Osteoblast (primary cell): ENCODE measurements at regions not wholly inside any gene's neighbourhood (a gene's known extent, or its start where the extent isn't known, plus 50 kb on each side); places are given as distances from the start of the nearest gene placed in this dataset.

Source experiments
- DNase-seq: peaks from one replicate; pipeline ENCODE4 v3.0.0; 2011; ENCODE audit warnings: low spot score, mixed read lengths; ENCODE audit not compliant: insufficient read length; ENCODE audit errors: missing footprints
- H2AFZ ChIP-seq: 2 replicates; pipeline ENCODE4 v1.6.0; 2011; ENCODE audit warnings: mild to moderate bottlenecking, low read length
- H3K27ac ChIP-seq: 2 replicates; pipeline ENCODE4 v1.5.1; 2011; ENCODE audit warnings: mild to moderate bottlenecking, low read depth, low read length, moderate library complexity
- H3K27me3 ChIP-seq: 2 replicates; pipeline ENCODE4 v1.6.0; 2012; ENCODE audit warnings: mild to moderate bottlenecking, control low read depth, inconsistent platforms, low read length, moderate library complexity; ENCODE audit not compliant: insufficient read depth
- H3K36me3 ChIP-seq: 2 replicates; pipeline ENCODE4 v1.5.1; 2011; ENCODE audit warnings: mild to moderate bottlenecking, low read length, control low read depth, moderate library complexity; ENCODE audit not compliant: insufficient read depth
- H3K4me1 ChIP-seq: 2 replicates; pipeline ENCODE4 v1.5.1; 2011; ENCODE audit warnings: mild to moderate bottlenecking, low read length, control low read depth, moderate library complexity; ENCODE audit not compliant: insufficient read depth
- H3K4me2 ChIP-seq: 2 replicates; pipeline ENCODE4 v1.6.0; 2011; ENCODE audit warnings: mild to moderate bottlenecking, low read length; ENCODE audit not compliant: insufficient read depth
- H3K4me3 ChIP-seq: fragments of 200-600 bp; sonication (generic); 3 replicates; pipeline ENCODE4 v1.5.1; 2012; ENCODE audit warnings: mild to moderate bottlenecking, low read length, inconsistent platforms; ENCODE audit not compliant: insufficient read depth
- H3K79me2 ChIP-seq: 2 replicates; pipeline ENCODE4 v1.6.0; 2012; ENCODE audit warnings: mild to moderate bottlenecking, low read length, control low read depth, inconsistent platforms; ENCODE audit not compliant: insufficient read depth
- H3K9me3 ChIP-seq: 2 replicates; pipeline ENCODE4 v1.5.1; 2011; ENCODE audit warnings: low read depth, low read length, control low read depth
- H4K20me1 ChIP-seq: 2 replicates; pipeline ENCODE4 v1.6.0; 2012; ENCODE audit warnings: mild to moderate bottlenecking, low read length, control low read depth; ENCODE audit not compliant: insufficient read depth
- CTCF ChIP-seq: IDR thresholded peaks from 2 replicates; pipeline ENCODE4 v1.5.1; 2011; ENCODE audit warnings: mild to moderate bottlenecking, low read depth, low read length, moderate library complexity; ENCODE audit errors: extremely low read depth

GRCh38 chr4:81724925-81725329 is 253.2 kb upstream of the RASGEF1B start:
- Histone ChIP-seq H3K36me3 (no peaks in the 10 kb centered on the region), H3K79me2 (no peaks in the 10 kb centered on the region), H3K27me3 (no peaks in the 10 kb centered on the region), H4K20me1 (no peaks in the 10 kb centered on the region), H3K4me3 (no peak overlapping the region), H3K9me3 (no peaks in the 10 kb centered on the region), H3K27ac (no peak overlapping the region), H2AFZ (no peak overlapping the region), H3K4me1 (no peaks in the 10 kb centered on the region), H3K4me2 (no peak overlapping the region)
- DNase-seq, result no peak
- no peak for TF ChIP-seq CTCF

GRCh38 chr4:81723927-81724587 is 252.3 kb upstream of the RASGEF1B start:
- H3K4me1 ChIP-seq, result no peaks in the 10 kb centered on the region
- no peaks in the 10 kb centered on the region for H3K9me3 ChIP-seq
- no peaks in the 10 kb centered on the region for H4K20me1 ChIP-seq
- H3K27ac ChIP-seq, result no peak overlapping the region
- DNase-seq, result no peak
- no peak for TF ChIP-seq CTCF
- H3K36me3 ChIP-seq, result no peaks in the 10 kb centered on the region
- no peaks in the 10 kb centered on the region for H3K27me3 ChIP-seq
- H3K4me2 ChIP-seq, result no peak overlapping the region
- no peak overlapping the region for H2AFZ ChIP-seq
- no peak overlapping the region for H3K4me3 ChIP-seq
- H3K79me2 ChIP-seq, result no peaks in the 10 kb centered on the region

GRCh38 chr4:81723019-81723884 is 251.5 kb upstream of the RASGEF1B start:
- no peak overlapping the region for H3K4me2 ChIP-seq
- H3K27ac ChIP-seq, result no peak overlapping the region
- DNase-seq, result no peak
- H3K9me3 ChIP-seq, result no peaks in the 10 kb centered on the region
- no peak overlapping the region for H2AFZ ChIP-seq
- H3K36me3 ChIP-seq, result no peaks in the 10 kb centered on the region
- H3K4me1 ChIP-seq, result no peaks in the 10 kb centered on the region
- TF ChIP-seq CTCF, result no peak
- H3K4me3 ChIP-seq, result no peak overlapping the region
- no peaks in the 10 kb centered on the region for H4K20me1 ChIP-seq
- H3K79me2 ChIP-seq, result no peaks in the 10 kb centered on the region
- no peaks in the 10 kb centered on the region for H3K27me3 ChIP-seq

- no peaks in the 10 kb centered on the region for H4K20me1 ChIP-seq
- H3K79me2 ChIP-seq, result no peaks in the 10 kb centered on the region
- TF ChIP-seq CTCF, result no peak
- H3K4me1 ChIP-seq, result no peaks in the 10 kb centered on the region
- no peak for DNase-seq
- H2AFZ ChIP-seq, result no peak overlapping the region
- no peaks in the 10 kb centered on the region for H3K9me3 ChIP-seq
- H3K4me2 ChIP-seq, result no peak overlapping the region
- H3K36me3 ChIP-seq, result no peaks in the 10 kb centered on the region
- H3K27ac ChIP-seq, result no peak overlapping the region
- H3K4me3 ChIP-seq, result no peak overlapping the region
- no peaks in the 10 kb centered on the region for H3K27me3 ChIP-seq
Observed at GRCh38 chr4:81722290-81722851, 250.7 kb upstream of the RASGEF1B start.
